GM12878 (cell line): ENCODE measurements at regions not wholly inside any gene's neighbourhood (a gene's known extent, or its start where the extent isn't known, plus 50 kb on each side); places are given as distances from the start of the nearest gene placed in this dataset.

Experiments
- ATAC-seq: fragments of 200-7000 bp; cut with Tn5 transposase; 3 replicates; pipeline ENCODE4 v1.9.1; 2020; ENCODE audit warnings: mild to moderate bottlenecking, moderate library complexity
- BruUV-seq: library from RNA; stranded (reverse); fragments of 400-500 nt; replicated peaks from 2 replicates; lab custom pipeline; 2021; lab: Mats Ljungman, UMichigan
- CTCF ChIA-PET: fragments of 300-600 bp; sonication (Branson Sonifier 250); formaldehyde crosslinking; extraction: SDS; loops from one replicate; lab custom pipeline; 2021; ENCODE audit warnings: inconsistent platforms; lab: Yijun Ruan, JAX
- POLR2A ChIA-PET: fragments of 350-600 bp; formaldehyde crosslinking; extraction: SDS; loops from one replicate; lab custom pipeline; 2021; ENCODE audit warnings: inconsistent platforms; lab: Charles Lee
- RAD21 ChIA-PET: fragments of 300-600 bp; sonication (Branson Sonifier 250); formaldehyde crosslinking; loops from one replicate; lab custom pipeline; 2023; ENCODE audit warnings: antibody characterized with exemption; ENCODE audit not compliant: unreplicated experiment; lab: Charles Lee
- SMC1A ChIA-PET: fragments of 300-600 bp; sonication (Branson Sonifier 250); formaldehyde crosslinking; loops from one replicate; lab custom pipeline; 2023; ENCODE audit not compliant: unreplicated experiment, uncharacterized antibody; lab: Charles Lee
- DNase-seq: peaks from one replicate; pipeline ENCODE4 v3.0.0-alpha.2; 2011; ENCODE audit warnings: low read depth, low spot score
- FAIRE-seq: peaks from 3 replicates; lab custom pipeline; 2011; peaks lifted over from hg19 to GRCh38; lab: Jason Lieb, UNC
- H2AFZ ChIP-seq: 2 replicates; pipeline ENCODE4 v1.6.0; 2011; ENCODE audit warnings: low read depth, low read length, control low read depth; ENCODE audit not compliant: control insufficient read depth
- H3K27ac ChIP-seq: 2 replicates; pipeline ENCODE4 v1.5.1; 2011; ENCODE audit warnings: control low read depth; ENCODE audit not compliant: control insufficient read depth, insufficient read depth
- H3K27me3 ChIP-seq, 2 experiments: replicated peaks in 1 of 2; 2 replicates each; pipeline versions ENCODE4 v1.6.0 to v1.6.1; 2011; ENCODE audit warnings: low read length in 1 of 2; ENCODE audit not compliant: control insufficient read depth in 2 of 2, insufficient read depth in 2 of 2
- H3K36me3 ChIP-seq, 2 experiments: 2 replicates each; pipeline ENCODE4 v1.5.1; 2011; ENCODE audit warnings: low read length in 1 of 2; ENCODE audit not compliant: control insufficient read depth in 2 of 2, insufficient read depth in 2 of 2
- H3K4me1 ChIP-seq: 2 replicates; pipeline ENCODE4 v1.6.1; 2011; ENCODE audit warnings: mild to moderate bottlenecking, low read length, moderate library complexity, mixed read lengths; ENCODE audit not compliant: control insufficient read depth, insufficient read depth
- H3K4me2 ChIP-seq: 2 replicates; pipeline ENCODE4 v1.6.0; 2011; ENCODE audit warnings: control low read depth; ENCODE audit not compliant: control insufficient read depth, insufficient read depth
- H3K4me3 ChIP-seq: fragments of 200-600 bp; sonication (generic); 2 replicates; pipeline ENCODE4 v1.5.1; 2016
- H3K79me2 ChIP-seq: 2 replicates; pipeline ENCODE4 v1.6.0; 2011; ENCODE audit warnings: low read length; ENCODE audit not compliant: control insufficient read depth, insufficient read depth
- H3K9ac ChIP-seq: 2 replicates; pipeline ENCODE4 v1.8.0; 2011; ENCODE audit warnings: low read length, control low read depth, mixed read lengths; ENCODE audit not compliant: control insufficient read depth, insufficient read depth
- H3K9me3 ChIP-seq: replicated peaks from 3 replicates; pipeline ENCODE4 v1.5.1; 2011; ENCODE audit warnings: mild to moderate bottlenecking, low read length; ENCODE audit not compliant: control insufficient read depth, insufficient read depth
- H4K20me1 ChIP-seq: 2 replicates; pipeline ENCODE4 v1.6.0; 2011; ENCODE audit not compliant: control insufficient read depth, insufficient read depth
- ASH2L ChIP-seq: fragments of 300-600, 200-600 bp; sonication (generic); IDR thresholded peaks from 2 replicates; pipeline ENCODE4 v1.6.1; 2017; ENCODE audit warnings: low read depth, mild to moderate bottlenecking, borderline replicate concordance
- BHLHE40 ChIP-seq, 2 experiments: fragments of 450-650 bp in 1 of 2; IDR thresholded peaks; 2 replicates each; pipeline ENCODE4 v1.6.1; 2011 to 2017; ENCODE audit warnings: low read depth in 2 of 2, borderline replicate concordance in 1 of 2, improper control_type of control experiment in 1 of 2, low read length in 1 of 2, mild to moderate bottlenecking in 1 of 2
- CBX3 ChIP-seq: fragments of 200-600 bp; sonication (generic); IDR thresholded peaks from 2 replicates; pipeline ENCODE4 v1.6.1; 2016; ENCODE audit warnings: low read depth, borderline replicate concordance
- FOXK2 ChIP-seq: fragments of 450-650 bp; IDR thresholded peaks from 2 replicates; pipeline ENCODE4 v1.6.1; 2017; ENCODE audit warnings: mild to moderate bottlenecking, moderate library complexity
- GATAD2B ChIP-seq: fragments of 450-650 bp; conservative IDR thresholded peaks from 2 replicates; pipeline ENCODE4 v1.6.1; 2017; ENCODE audit warnings: low read depth, mild to moderate bottlenecking, moderate library complexity
- HDAC6 ChIP-seq: fragments of 200-600 bp; sonication (generic); IDR thresholded peaks from one replicate; pipeline ENCODE4 v1.8.0; 2017; ENCODE audit warnings: antibody characterized with exemption; ENCODE audit not compliant: unreplicated experiment
- HDGF ChIP-seq: fragments of 450-650 bp; IDR thresholded peaks from 2 replicates; pipeline ENCODE4 v1.6.1; 2016; ENCODE audit warnings: antibody characterized with exemption
- HSF1 ChIP-seq: fragments of 150-350 bp; IDR thresholded peaks from 2 replicates; pipeline ENCODE4 v1.6.1; 2014; ENCODE audit warnings: mild to moderate bottlenecking, low read depth, low read length
- KLF5 ChIP-seq: fragments of 450-650 bp; IDR thresholded peaks from 2 replicates; pipeline ENCODE4 v1.6.1; 2014; ENCODE audit warnings: mild to moderate bottlenecking; ENCODE audit not compliant: partially characterized antibody
- PAX8 ChIP-seq: fragments of 450-650 bp; IDR thresholded peaks from 2 replicates; pipeline ENCODE4 v1.6.1; 2017; ENCODE audit warnings: mild to moderate bottlenecking, moderate library complexity
- PML ChIP-seq: IDR thresholded peaks from 2 replicates; pipeline ENCODE4 v1.6.1; 2012; ENCODE audit warnings: low read length, inconsistent platforms
- POU2F2 ChIP-seq: IDR thresholded peaks from 3 replicates; pipeline ENCODE4 v1.6.1; 2011; ENCODE audit warnings: low read depth, mild to moderate bottlenecking, low read length, borderline replicate concordance
- RAD21 ChIP-seq: IDR thresholded peaks from 2 replicates; pipeline ENCODE4 v1.6.1; 2011; ENCODE audit warnings: mild to moderate bottlenecking, low read depth, low read length, moderate library complexity; ENCODE audit not compliant: insufficient read depth
- SPI1 ChIP-seq: IDR thresholded peaks from 2 replicates; pipeline ENCODE4 v1.6.1; 2011; ENCODE audit warnings: low read depth, mild to moderate bottlenecking, low read length, moderate library complexity, borderline replicate concordance; ENCODE audit not compliant: insufficient read depth
- SUPT20H ChIP-seq: IDR thresholded peaks from 2 replicates; pipeline ENCODE4 v1.6.1; 2011; ENCODE audit warnings: low read depth, mild to moderate bottlenecking, low read length, moderate library complexity, borderline replicate concordance; ENCODE audit not compliant: control insufficient read depth
- ZBED1 ChIP-seq: IDR thresholded peaks from 2 replicates; pipeline ENCODE4 v1.6.1; 2016; ENCODE audit warnings: borderline replicate concordance
- ZNF24 ChIP-seq: fragments of 450-650 bp; IDR thresholded peaks from 2 replicates; pipeline ENCODE4 v1.6.1; 2017; ENCODE audit warnings: antibody characterized with exemption, mild to moderate bottlenecking
- ZSCAN29 ChIP-seq: fragments of 450-650 bp; IDR thresholded peaks from 2 replicates; pipeline ENCODE4 v1.6.1; 2017; ENCODE audit warnings: mild to moderate bottlenecking, moderate library complexity
- WGBS: methylation state at CpG from one replicate; pipeline ENCODE4 v1.1.6; 2016; ENCODE audit warnings: low lambda C conversion rate; ENCODE audit not compliant: insufficient replicate concordance, insufficient coverage; ENCODE audit errors: missing lambda C conversion rate; 5-methylcytosine and 5-hydroxymethylcytosine counted together
- in situ Hi-C: fragments of 300-500 bp; cut with MboI; formaldehyde crosslinking; loops from 9 replicates; pipeline ENCODE4 v1.14.3; 2018; ENCODE audit warnings: mixed read lengths
- intact Hi-C: fragments of 100-400 bp; cut with micrococcal nuclease; formaldehyde crosslinking; loops from one replicate; pipeline ENCODE4 v1.14.2; 2022; ENCODE audit not compliant: unreplicated experiment
- TF ChIP-seq, protein P1 (sequence below): fragments of 450-650 bp; IDR thresholded peaks from 2 replicates; pipeline ENCODE4 v1.6.1; 2017; ENCODE audit warnings: mild to moderate bottlenecking, low read depth, inconsistent platforms; ENCODE audit not compliant: poor library complexity, severe bottlenecking
- TF ChIP-seq, protein P2 (sequence below): IDR thresholded peaks from 2 replicates; pipeline ENCODE4 v1.6.1; 2012; ENCODE audit warnings: mild to moderate bottlenecking, low read depth, low read length

DNA sequence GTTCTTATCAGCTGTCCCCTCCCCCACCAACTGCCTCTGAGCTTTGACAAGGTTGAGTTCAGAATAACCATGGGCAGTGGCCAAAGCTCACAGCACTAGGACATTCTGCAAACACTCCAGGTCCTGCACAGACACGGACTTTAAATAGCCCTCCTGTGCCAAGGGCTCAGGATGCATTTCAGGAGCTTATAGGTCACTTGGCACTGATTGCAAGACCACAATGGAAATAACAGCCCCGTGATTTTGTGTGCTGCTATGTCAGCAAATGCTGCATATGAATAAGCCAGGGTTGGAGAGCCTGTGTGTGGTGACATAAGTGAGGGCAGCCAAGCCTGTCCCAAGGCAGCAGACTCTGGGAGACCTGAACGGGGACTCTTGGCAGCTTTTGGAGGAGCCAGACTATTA is 150.7 kb downstream of the DMRT2 start:
- no peaks in the 10 kb centered on the region for H3K27me3 ChIP-seq
- no peak for TF ChIP-seq KLF5
- no peak for TF ChIP-seq POU2F2
- TF ChIP-seq HDGF = no peak
- TF ChIP-seq ZNF24 = no peak
- TF ChIP-seq, protein P1, sequence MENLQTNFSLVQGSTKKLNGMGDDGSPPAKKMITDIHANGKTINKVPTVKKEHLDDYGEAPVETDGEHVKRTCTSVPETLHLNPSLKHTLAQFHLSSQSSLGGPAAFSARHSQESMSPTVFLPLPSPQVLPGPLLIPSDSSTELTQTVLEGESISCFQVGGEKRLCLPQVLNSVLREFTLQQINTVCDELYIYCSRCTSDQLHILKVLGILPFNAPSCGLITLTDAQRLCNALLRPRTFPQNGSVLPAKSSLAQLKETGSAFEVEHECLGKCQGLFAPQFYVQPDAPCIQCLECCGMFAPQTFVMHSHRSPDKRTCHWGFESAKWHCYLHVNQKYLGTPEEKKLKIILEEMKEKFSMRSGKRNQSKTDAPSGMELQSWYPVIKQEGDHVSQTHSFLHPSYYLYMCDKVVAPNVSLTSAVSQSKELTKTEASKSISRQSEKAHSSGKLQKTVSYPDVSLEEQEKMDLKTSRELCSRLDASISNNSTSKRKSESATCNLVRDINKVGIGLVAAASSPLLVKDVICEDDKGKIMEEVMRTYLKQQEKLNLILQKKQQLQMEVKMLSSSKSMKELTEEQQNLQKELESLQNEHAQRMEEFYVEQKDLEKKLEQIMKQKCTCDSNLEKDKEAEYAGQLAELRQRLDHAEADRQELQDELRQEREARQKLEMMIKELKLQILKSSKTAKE = no peak
- no peak for TF ChIP-seq BHLHE40 (IDR thresholded peaks at IDR 0.05; ENCODE audit: borderline replicate concordance in 1 of 2, low read depth in 2 of 2, low read length in 1 of 2)
- TF ChIP-seq PML = no peak
- no peak for TF ChIP-seq HSF1
- TF ChIP-seq, protein P2, sequence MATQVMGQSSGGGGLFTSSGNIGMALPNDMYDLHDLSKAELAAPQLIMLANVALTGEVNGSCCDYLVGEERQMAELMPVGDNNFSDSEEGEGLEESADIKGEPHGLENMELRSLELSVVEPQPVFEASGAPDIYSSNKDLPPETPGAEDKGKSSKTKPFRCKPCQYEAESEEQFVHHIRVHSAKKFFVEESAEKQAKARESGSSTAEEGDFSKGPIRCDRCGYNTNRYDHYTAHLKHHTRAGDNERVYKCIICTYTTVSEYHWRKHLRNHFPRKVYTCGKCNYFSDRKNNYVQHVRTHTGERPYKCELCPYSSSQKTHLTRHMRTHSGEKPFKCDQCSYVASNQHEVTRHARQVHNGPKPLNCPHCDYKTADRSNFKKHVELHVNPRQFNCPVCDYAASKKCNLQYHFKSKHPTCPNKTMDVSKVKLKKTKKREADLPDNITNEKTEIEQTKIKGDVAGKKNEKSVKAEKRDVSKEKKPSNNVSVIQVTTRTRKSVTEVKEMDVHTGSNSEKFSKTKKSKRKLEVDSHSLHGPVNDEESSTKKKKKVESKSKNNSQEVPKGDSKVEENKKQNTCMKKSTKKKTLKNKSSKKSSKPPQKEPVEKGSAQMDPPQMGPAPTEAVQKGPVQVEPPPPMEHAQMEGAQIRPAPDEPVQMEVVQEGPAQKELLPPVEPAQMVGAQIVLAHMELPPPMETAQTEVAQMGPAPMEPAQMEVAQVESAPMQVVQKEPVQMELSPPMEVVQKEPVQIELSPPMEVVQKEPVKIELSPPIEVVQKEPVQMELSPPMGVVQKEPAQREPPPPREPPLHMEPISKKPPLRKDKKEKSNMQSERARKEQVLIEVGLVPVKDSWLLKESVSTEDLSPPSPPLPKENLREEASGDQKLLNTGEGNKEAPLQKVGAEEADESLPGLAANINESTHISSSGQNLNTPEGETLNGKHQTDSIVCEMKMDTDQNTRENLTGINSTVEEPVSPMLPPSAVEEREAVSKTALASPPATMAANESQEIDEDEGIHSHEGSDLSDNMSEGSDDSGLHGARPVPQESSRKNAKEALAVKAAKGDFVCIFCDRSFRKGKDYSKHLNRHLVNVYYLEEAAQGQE = no peak
- no peak for TF ChIP-seq ASH2L
- no peak for TF ChIP-seq CBX3
- no peak for TF ChIP-seq ZSCAN29
- no peak for TF ChIP-seq GATAD2B
- no peak for TF ChIP-seq HDAC6
- no peak for TF ChIP-seq RAD21
- TF ChIP-seq ZBED1 = no peak
- no peak for TF ChIP-seq FOXK2
- no peak for TF ChIP-seq SPI1
- no peak for TF ChIP-seq SUPT20H
- TF ChIP-seq PAX8 = no peak
- WGBS = 4% methylated on average over 3 of the region's 3 CpGs

More for the DNA sequence above, 150.7 kb downstream of the DMRT2 start:
- ChIA-PET SMC1A (interaction anchor here (1.0 to 1.5 kb wide), 3 partner anchors 38 to 59 kb away, joined by 3 to 4 read pairs (median 4); no protein-coding TSS in a partner anchor), CTCF (no interaction called here), RAD21 (no interaction called here), POLR2A (interaction anchor here (0.5 to 1.1 kb wide), 2 partner anchors 41 to 43 kb away, joined by 3 read pairs; no protein-coding TSS in a partner anchor)
- Histone ChIP-seq H3K79me2 (no peaks in the 10 kb centered on the region), H3K36me3 (no peaks in the 10 kb centered on the region), H3K27ac (no peak overlapping the region), H3K9me3 (no peaks in the 10 kb centered on the region), H3K4me3 (no peak overlapping the region), H4K20me1 (no peaks in the 10 kb centered on the region), H2AFZ (no peak overlapping the region), H3K9ac (no peak overlapping the region), H3K4me1 (no peaks in the 10 kb centered on the region), H3K4me2 (no peak overlapping the region)
- intact Hi-C loops (no loop called here), in situ Hi-C loops (no loop called here)
- BruUV-seq = no TSS peak
- FAIRE-seq (no peak), ATAC-seq (no peak; the same call in 2 of the 3 replicates), DNase-seq (no peak)
